ENCODE measurements at regions not wholly inside any gene's neighbourhood (a gene's known extent, or its start where the extent isn't known, plus 50 kb on each side); places are given as distances from the start of the nearest gene placed in this dataset.

DNA sequence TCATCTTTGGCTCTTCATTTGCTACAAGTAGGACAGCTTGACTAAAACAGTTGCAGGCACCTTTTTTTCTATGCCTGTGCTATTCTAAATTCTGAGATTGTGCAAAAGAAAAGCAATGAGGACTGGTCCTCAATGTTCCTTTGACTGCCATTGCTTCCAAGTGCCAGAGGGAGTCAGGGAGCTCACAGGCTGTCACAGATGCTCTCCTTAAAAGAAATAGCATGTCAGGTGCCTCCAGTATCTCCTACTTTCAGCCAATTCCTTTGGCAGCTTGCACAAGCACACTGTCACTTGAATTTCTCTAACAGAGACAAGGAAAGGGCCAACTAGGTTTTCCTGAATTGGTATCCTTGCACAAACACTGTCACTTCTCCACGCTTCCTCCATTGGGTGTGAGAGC, 228.2 kb downstream of the ADGRA3 start:
- no peaks in the 10 kb centered on the region for H3K36me3 ChIP-seq (ENCODE audit: control insufficient read depth, low read length)

DNA sequence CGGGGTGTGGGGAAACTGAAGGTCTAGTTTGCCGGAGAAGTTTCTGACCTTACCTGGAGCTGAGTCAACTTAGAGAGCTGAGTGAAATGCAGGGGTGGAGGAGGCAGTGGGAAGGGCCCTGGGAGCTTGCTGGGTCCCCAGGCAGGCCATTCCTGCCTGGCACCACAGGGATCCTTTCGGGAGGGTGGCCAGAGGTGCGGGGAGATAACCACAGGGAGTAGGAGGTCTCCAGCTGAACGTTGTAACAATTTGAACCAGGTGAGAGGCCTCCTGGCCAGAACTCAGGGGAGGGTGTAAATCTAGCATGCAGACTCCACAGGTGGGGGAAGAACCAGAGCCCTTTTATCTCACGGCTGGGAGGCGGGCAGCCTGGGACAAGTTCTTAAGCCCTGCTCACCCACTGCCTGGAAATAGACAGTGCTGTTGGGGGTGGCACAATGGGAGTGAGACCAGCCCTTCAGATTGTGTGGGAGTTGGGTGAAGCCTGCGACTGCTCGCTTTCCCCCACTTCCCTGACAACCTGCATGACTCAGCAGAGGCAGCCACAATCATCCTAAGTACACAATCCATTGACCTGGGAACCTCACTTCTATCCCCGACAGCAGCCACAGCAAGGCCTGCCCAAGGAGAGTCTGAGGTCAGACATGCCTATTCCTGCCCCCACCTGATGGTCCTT, 247.4 kb downstream of the ADGRA3 start:
- Histone ChIP-seq H3K9me2 (replicated peaks; ENCODE audit: control insufficient read depth, low read length) (no peaks in the 10 kb centered on the region), H3K27me3 (ENCODE audit: control insufficient read depth, low read length) (no peaks in the 10 kb centered on the region), H3K4me1 (ENCODE audit: control insufficient read depth, low read length) (no peaks in the 10 kb centered on the region), H3K36me3 (ENCODE audit: control insufficient read depth, low read length) (no peaks in the 10 kb centered on the region), H3K27ac (ENCODE audit: low read depth, low read length) (no peak overlapping the region), H3K9me3 (ENCODE audit: control insufficient read depth, insufficient read depth, low read length) (no peaks in the 10 kb centered on the region), H4K20me1 (ENCODE audit: control insufficient read depth, insufficient read depth, low read depth, low read length) (no peaks in the 10 kb centered on the region), H3K4me2 (ENCODE audit: low read length) (no peak overlapping the region), H3K4me3 (ENCODE audit: low read length) (no peak overlapping the region), H3K79me2 (ENCODE audit: control insufficient read depth, low read length) (no peaks in the 10 kb centered on the region), H3F3A (ENCODE audit: control insufficient read depth, insufficient read depth) (no peaks in the 10 kb centered on the region)
- TF ChIP-seq, protein P1, sequence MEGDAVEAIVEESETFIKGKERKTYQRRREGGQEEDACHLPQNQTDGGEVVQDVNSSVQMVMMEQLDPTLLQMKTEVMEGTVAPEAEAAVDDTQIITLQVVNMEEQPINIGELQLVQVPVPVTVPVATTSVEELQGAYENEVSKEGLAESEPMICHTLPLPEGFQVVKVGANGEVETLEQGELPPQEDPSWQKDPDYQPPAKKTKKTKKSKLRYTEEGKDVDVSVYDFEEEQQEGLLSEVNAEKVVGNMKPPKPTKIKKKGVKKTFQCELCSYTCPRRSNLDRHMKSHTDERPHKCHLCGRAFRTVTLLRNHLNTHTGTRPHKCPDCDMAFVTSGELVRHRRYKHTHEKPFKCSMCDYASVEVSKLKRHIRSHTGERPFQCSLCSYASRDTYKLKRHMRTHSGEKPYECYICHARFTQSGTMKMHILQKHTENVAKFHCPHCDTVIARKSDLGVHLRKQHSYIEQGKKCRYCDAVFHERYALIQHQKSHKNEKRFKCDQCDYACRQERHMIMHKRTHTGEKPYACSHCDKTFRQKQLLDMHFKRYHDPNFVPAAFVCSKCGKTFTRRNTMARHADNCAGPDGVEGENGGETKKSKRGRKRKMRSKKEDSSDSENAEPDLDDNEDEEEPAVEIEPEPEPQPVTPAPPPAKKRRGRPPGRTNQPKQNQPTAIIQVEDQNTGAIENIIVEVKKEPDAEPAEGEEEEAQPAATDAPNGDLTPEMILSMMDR (IDR thresholded peaks at IDR 0.05; ENCODE audit: low read depth, low read length, poor library complexity, severe bottlenecking), result no peak
- no peak for TF ChIP-seq EZH2phosphoT487 (IDR thresholded peaks at IDR 0.05; ENCODE audit: borderline replicate concordance, low read length)

More for the DNA sequence above, 228.2 kb downstream of the ADGRA3 start:
- H3K27me3 ChIP-seq (ENCODE audit: control insufficient read depth, low read length), result no peaks in the 10 kb centered on the region
- H3K4me2 ChIP-seq (ENCODE audit: low read length), result no peak overlapping the region
- no peak overlapping the region for H3K4me3 ChIP-seq (ENCODE audit: low read length)
- TF ChIP-seq, protein P1 (IDR thresholded peaks at IDR 0.05; ENCODE audit: low read depth, low read length, poor library complexity, severe bottlenecking), result no peak
- TF ChIP-seq EZH2phosphoT487 (IDR thresholded peaks at IDR 0.05; ENCODE audit: borderline replicate concordance, low read length), result no peak
- no peaks in the 10 kb centered on the region for H3K79me2 ChIP-seq (ENCODE audit: control insufficient read depth, low read length)
- no peaks in the 10 kb centered on the region for H4K20me1 ChIP-seq (ENCODE audit: control insufficient read depth, insufficient read depth, low read depth, low read length)
- H3F3A ChIP-seq (ENCODE audit: control insufficient read depth, insufficient read depth), result no peaks in the 10 kb centered on the region
- H3K4me1 ChIP-seq (ENCODE audit: control insufficient read depth, low read length), result no peaks in the 10 kb centered on the region
- no peaks in the 10 kb centered on the region for H3K9me2 ChIP-seq (replicated peaks; ENCODE audit: control insufficient read depth, low read length)
- no peaks in the 10 kb centered on the region for H3K9me3 ChIP-seq (ENCODE audit: control insufficient read depth, insufficient read depth, low read length)
- no peak overlapping the region for H3K27ac ChIP-seq (ENCODE audit: low read depth, low read length)

DNA sequence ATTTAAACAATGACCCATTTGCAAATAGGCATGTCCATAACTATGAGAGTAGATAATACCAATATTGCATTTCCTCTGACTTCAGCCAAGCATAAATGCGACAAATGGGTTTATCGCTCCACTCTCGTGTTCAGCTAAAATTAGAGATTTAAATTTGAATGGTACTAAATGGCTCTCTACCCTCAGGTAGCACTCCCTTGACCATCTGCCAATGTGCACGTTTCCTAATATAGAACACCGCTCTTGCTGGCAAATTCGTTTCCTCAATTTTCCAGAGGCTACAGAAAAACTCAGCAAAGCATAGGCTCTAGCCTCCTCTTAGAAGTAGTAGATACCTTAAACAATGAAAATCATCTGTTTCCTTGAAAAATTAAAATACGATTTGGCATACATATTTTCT, 251.6 kb downstream of the ADGRA3 start:
- H3K27me3 ChIP-seq (ENCODE audit: control insufficient read depth, low read length), result no peaks in the 10 kb centered on the region
- H3K4me3 ChIP-seq (ENCODE audit: low read length), result no peak overlapping the region
- H3K36me3 ChIP-seq (ENCODE audit: control insufficient read depth, low read length), result no peaks in the 10 kb centered on the region
- H3K9me2 ChIP-seq (replicated peaks; ENCODE audit: control insufficient read depth, low read length), result no peaks in the 10 kb centered on the region
- H4K20me1 ChIP-seq (ENCODE audit: control insufficient read depth, insufficient read depth, low read depth, low read length), result no peaks in the 10 kb centered on the region
- no peak for TF ChIP-seq EZH2phosphoT487 (IDR thresholded peaks at IDR 0.05; ENCODE audit: borderline replicate concordance, low read length)
- TF ChIP-seq, protein P1 (IDR thresholded peaks at IDR 0.05; ENCODE audit: low read depth, low read length, poor library complexity, severe bottlenecking), result no peak
- no peaks in the 10 kb centered on the region for H3K4me1 ChIP-seq (ENCODE audit: control insufficient read depth, low read length)
- no peak overlapping the region for H3K4me2 ChIP-seq (ENCODE audit: low read length)
- H3F3A ChIP-seq (ENCODE audit: control insufficient read depth, insufficient read depth), result no peaks in the 10 kb centered on the region
- no peak overlapping the region for H3K27ac ChIP-seq (ENCODE audit: low read depth, low read length)
- no peaks in the 10 kb centered on the region for H3K9me3 ChIP-seq (ENCODE audit: control insufficient read depth, insufficient read depth, low read length)
- H3K79me2 ChIP-seq (ENCODE audit: control insufficient read depth, low read length), result no peaks in the 10 kb centered on the region
